GM19043 (cell line): ENCODE measurements at regions not wholly inside any gene's neighbourhood (a gene's known extent, or its start where the extent isn't known, plus 50 kb on each side); places are given as distances from the start of the nearest gene placed in this dataset.
"Not testable (repeated sequence)": the region's sequence is repeated elsewhere in the genome, so short reads cannot be mapped to it uniquely, and the experiment has no call there.

Source experiments
- ATAC-seq: cut with Tn5 transposase; IDR thresholded peaks from one replicate; pipeline ENCODE4 v1.9.1; 2021; ENCODE audit warnings: low read depth; ENCODE audit not compliant: unreplicated experiment

- no peak for ATAC-seq
These were observed 245.4 kb downstream of the ZIC4 start for GRCh38 chr3:147160984-147161383.

DNA sequence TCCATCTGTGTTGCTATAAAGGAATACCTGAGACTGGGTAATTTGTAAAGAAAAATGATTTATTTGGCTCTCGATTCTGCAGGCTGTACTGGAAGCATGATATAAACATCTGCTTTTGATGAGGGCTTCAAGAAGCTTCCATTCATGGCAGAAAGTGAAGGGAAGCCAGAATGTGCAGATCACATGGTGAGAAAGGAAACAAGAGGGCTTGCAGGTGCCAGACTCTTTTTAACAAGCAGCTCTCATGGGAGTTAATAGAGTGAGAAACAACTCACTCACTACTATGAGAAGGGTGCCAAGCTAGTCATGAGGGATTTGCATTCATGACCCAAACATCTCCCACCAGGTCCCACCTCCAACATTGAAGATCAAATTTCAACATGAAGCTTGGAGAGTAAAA is 247.2 kb downstream of the ZIC4 start:
- ATAC-seq = no peak

- ATAC-seq = no peak
These were observed 248.7 kb downstream of the ZIC4 start for GRCh38 chr3:147157631-147158030.

GRCh38 chr3:147154988-147155387 is 251.4 kb downstream of the ZIC4 start:
- not testable (repeated sequence) for ATAC-seq

DNA sequence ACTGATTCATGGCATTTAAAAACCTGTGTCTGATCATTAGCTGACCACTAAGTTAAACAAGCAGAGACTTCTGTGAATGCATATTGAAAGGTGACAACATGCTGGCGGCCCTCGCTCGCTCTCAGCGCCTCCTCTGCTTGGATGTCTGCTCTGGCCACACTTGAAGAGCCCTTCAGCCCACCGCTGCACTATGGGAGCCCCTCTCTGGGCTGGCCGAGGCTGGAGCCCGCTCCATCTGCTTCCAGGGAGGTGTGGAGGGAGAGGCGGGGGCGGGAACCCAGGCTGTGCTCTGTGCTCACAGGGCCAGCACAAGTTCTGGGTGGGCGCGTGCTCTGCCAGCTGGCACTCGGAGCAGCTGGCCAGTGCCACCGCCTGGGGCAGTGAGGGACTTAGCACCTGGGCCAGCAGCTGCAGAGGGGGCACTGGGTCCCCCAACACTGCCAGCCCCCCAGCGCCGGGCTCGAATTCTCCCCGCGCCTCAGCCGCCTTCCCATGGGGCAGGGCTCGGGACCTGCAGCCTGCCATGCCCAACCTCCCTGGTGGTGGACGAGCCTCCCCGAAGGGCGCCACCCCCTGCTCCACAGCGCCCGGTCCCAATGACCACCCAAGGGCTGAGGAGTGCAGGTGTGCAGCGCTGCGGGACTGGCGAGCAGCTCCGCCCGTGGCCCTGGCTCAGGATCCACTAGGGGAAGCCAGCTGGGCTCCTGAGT is 252.4 kb downstream of the ZIC4 start:
- no peak for ATAC-seq

DNA sequence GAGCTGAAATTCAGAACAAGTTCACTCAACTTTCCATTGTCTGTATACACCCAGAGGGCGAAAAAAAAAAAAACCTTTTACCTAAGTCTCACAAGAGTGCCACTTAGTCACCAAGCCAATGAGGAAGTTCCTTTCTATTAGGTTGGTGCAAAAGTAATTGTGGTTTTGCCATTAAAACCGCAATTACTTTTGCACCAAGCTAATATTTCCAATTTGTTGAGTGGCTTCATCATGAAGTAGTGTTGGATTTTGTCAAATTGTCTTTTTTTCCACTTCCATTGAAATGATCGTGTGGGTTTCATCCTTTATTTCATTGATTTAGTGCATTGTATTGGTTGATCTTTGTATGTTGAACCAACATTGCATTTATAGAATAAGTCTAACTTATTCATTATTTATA is 253.9 kb downstream of the ZIC4 start:
- ATAC-seq = no peak

DNA sequence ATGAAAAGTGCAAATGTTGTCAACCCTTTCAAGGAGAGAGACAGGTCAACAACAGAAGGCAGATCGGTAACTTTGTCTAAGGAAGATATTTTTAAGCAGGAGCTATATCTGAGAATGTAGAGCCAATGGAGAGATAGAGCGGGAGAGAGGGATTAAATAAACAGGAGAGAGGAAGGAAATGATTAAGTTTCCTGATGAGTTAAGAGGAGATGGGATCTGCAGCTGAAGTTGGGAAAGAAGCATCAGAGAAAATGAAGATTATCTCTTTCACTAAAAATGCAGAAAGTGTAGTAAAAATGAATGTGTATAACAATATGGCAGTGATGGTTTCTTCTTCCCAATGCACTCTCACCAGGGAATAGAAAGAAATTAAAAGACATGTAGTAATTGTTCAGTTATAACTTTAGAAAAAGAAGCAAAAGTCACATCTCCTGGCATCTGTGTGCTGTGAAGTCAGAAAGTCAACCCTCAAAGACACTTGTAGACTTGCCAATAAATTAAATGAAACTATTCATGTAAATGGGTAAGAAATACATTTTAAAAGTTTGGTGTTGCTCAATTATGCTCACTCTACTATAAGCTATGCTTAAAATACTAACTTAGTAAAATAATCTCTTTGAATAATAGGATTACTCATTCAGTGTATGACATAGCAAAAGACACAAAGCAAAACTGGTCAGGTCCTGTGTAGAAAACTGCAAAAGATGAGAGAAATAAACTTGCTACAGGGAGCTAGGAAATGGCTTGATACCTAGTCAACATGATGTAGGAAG is 264.6 kb downstream of the ZIC4 start:
- no peak for ATAC-seq

- no peak for ATAC-seq
These were observed 267.0 kb downstream of the ZIC4 start for GRCh38 chr3:147139341-147139740.

DNA sequence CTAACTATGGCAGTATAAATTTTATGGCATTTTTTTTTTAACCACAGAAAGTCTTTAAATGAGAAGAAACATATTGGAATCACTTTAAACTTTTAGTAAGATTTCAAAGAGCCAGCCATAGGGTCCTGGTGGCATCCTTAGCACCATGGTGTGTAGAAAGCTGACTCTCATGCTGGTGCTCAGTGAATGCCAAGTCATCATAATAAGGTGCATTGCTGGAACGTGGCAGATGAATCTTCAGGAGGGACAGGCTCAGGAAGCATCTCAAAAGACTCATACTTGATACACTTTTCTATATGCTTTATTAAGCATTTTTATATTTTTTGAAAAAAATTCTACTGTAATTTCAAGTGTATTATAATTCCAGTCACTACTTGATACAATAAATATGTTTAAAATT is 274.2 kb downstream of the ZIC4 start:
- no peak for ATAC-seq

GRCh38 chr3:147130461-147130860 is 275.9 kb downstream of the ZIC4 start:
- no peak for ATAC-seq

DNA sequence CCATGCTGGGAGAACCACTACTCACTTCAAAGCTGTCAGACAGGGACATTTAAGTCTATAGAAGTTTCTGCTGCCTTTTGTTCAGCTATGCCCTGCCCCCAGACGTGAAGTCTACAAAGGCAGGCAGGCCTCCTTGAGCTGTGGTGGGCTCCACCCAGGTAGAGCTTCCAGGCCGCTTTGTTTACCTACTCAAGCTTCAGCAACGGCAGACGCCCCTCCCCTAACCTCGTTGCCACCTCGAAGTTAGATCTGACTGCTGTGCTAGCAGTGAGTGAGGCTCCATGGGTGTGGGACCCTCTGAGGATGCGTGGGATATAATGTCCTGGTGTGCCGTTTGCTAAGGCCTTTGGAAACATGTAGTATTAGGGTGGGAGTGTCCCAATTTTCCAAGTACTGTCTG is 276.7 kb downstream of the ZIC4 start:
- ATAC-seq = no peak

DNA sequence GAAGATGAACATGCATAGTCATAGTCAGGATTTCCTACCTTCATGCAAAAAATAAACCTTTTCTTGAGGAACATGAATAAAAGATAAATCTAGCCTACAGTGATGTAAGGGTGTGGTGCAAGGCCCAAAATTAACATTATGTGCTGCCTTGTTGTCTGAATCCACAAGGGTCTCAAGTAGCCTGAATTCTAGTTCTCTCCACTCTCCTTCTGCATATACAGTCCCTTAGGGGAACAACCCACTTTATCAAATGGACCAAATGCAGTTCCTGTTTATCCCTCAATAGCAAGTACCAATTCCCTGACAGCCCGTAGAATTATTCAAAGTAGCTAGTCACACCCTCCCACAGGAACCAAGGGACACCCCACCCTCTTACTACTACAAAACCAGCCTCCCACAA is 284.0 kb downstream of the ZIC4 start:
- no peak for ATAC-seq

DNA sequence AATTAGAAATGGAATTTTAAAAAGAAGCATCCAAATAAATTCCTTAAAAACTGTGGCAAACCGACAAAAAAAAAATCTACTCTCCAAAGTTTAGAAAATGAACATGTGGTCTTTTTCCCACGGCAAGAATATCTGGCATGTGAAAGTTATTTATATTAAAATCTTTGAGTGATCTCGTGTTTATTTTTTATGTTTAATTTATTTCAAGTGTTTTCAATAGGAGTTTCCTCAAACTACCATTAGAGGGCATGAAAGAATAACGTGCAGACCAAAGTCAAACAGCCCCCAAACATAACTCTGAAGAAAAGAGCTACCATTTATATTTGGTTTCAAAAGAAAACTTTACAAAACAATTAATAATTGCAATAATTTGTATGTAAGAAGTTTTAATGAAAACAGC is 286.4 kb downstream of the ZIC4 start:
- ATAC-seq = no peak

GRCh38 chr3:147119346-147119745 is 287.0 kb downstream of the ZIC4 start:
- no peak for ATAC-seq

DNA sequence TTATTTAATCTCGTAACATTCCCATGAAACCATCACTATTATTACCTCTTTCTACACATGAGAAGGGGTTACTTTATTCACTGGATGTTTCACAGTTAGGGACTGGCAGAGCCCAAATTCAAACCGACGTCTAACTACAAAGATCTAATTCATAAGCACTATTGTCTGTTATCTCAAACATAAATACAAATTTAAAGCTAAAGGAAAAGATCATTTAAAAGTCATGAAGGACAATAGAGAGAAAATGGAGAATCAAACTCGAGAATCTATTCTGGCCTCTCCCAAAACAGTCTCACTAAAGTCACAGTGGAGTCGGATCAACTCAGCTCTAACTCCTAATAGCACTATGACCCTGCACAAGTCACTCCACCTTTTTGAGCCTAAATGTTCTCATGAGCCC is 287.7 kb downstream of the ZIC4 start:
- ATAC-seq = no peak

- ATAC-seq = no peak
These were observed 288.7 kb downstream of the ZIC4 start for GRCh38 chr3:147117631-147118030.

GRCh38 chr3:147113293-147114044 is 292.9 kb downstream of the ZIC4 start:
- no peak for ATAC-seq

- ATAC-seq = no peak
These were observed 307.3 kb downstream of the ZIC4 start for GRCh38 chr3:147099076-147099475.

- ATAC-seq = no peak
These were observed 315.9 kb downstream of the ZIC4 start for GRCh38 chr3:147090461-147090860.

DNA sequence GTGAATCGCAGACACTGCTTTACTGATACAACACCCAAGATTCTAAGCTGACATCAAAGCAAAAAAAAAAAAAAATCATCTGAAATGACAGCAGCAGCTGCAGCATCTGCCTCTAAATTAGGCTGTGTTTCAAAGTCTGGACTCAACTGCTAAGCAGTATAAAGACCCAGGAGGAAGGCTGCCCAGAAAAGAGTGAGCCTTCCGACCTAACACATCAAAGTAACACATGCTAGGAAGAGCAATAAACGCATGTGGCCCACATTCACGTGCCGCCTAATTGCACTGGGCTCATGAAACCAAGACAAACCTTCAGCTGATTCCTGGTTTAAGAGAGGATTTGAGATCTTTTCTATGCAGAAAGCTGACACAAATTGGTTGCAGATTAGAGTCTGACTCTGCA is 317.1 kb downstream of the ZIC4 start:
- no peak for ATAC-seq

DNA sequence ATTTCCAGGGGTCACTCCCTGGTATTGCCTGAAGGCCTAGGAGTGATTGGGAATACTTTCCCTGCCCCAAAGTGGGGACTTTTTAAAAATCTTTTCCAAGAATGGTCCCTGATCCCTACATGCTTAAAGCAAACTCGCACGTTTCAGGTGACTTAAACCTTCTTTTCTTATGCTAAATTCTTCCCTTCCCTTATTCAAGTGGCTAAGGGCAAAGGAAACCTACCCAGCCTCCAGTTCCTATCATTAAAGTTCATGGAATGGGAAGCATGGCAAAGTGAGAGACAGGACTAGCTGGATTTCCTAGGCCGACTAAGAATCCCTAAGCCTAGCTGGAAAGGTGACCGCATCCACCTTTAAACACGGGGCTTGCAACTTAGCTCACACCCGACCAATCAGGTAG is 346.8 kb downstream of the ZIC4 start:
- not testable (repeated sequence) for ATAC-seq

DNA sequence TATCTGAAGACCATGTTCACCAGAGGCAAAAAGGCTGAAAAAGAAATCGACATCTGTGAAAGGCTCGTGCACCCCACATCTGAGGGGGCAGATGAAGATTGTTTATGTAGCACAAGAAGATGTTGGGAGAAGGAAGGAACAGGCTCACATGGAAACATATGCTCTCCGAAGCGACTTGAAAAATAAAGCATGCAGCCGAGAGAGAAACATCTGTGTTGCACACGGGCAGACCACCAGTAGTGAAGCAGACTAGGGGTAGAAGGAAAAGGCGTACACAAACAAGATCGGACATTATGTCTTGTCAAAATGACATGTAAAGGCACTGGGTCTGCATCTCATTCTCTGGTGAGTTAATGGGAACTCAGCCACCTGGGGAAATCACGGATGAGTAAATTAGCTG is 356.5 kb downstream of the ZIC4 start:
- ATAC-seq = no peak
